Common myeloid progenitor, CD34-positive (primary cell): ENCODE measurements at regions not wholly inside any gene's neighbourhood (a gene's known extent, or its start where the extent isn't known, plus 50 kb on each side); places are given as distances from the start of the nearest gene placed in this dataset.

Experiments
- CTCF ChIA-PET: fragments of 350-600 bp; sonication (Branson Sonifier 250); formaldehyde crosslinking; loops from one replicate; lab custom pipeline; 2021; ENCODE audit warnings: antibody characterized with exemption; lab: Charles Lee
- POLR2A ChIA-PET: fragments of 350-600 bp; sonication (Branson Sonifier 250); formaldehyde crosslinking; loops from one replicate; lab custom pipeline; 2021; ENCODE audit warnings: antibody characterized with exemption; lab: Charles Lee
- DNase-seq, 3 donors: peaks; one replicate each; pipeline versions ENCODE4 v3.0.0 to v3.0.0-alpha.2; 2013
- H3K27ac ChIP-seq, 2 experiments: 1 replicate in 1 of 2; 2 replicates in 1 of 2; pipeline ENCODE4 v1.7.0; 2013; ENCODE audit warnings: inconsistent platforms in 2 of 2, low read length in 2 of 2, mild to moderate bottlenecking in 2 of 2, low read depth in 1 of 2, moderate library complexity in 1 of 2; ENCODE audit not compliant: severe bottlenecking in 2 of 2, insufficient read depth in 1 of 2, poor library complexity in 1 of 2
- H3K27me3 ChIP-seq, 5 experiments: replicated peaks in 2 of 5; 1 replicate in 3 of 5; 2 replicates in 2 of 5; pipeline versions ENCODE4 v1.6.1 to v1.7.0; 2013; ENCODE audit warnings: low read length in 4 of 5, mild to moderate bottlenecking in 2 of 5, moderate library complexity in 2 of 5, inconsistent platforms in 1 of 5; ENCODE audit not compliant: insufficient read depth in 5 of 5, control insufficient read depth in 4 of 5
- H3K36me3 ChIP-seq, 4 experiments: 1 replicate in 2 of 4; 2 replicates in 2 of 4; pipeline versions ENCODE4 v1.6.1 to v1.7.0; 2013; ENCODE audit warnings: low read length in 3 of 4, control low read depth in 1 of 4, mild to moderate bottlenecking in 1 of 4; ENCODE audit not compliant: control insufficient read depth in 4 of 4, insufficient read depth in 4 of 4
- H3K4me1 ChIP-seq, 4 experiments: 1 replicate in 3 of 4; 2 replicates in 1 of 4; pipeline versions ENCODE4 v1.6.1 to v1.7.1; 2013; ENCODE audit warnings: low read length in 3 of 4, mild to moderate bottlenecking in 3 of 4, control low read depth in 1 of 4, inconsistent platforms in 1 of 4, moderate library complexity in 1 of 4; ENCODE audit not compliant: control insufficient read depth in 4 of 4, insufficient read depth in 4 of 4; ENCODE audit errors: control extremely low read depth in 1 of 4
- H3K4me3 ChIP-seq, 7 experiments: 1 replicate in 4 of 7; 2 replicates in 3 of 7; pipeline versions ENCODE4 v1.5.1 to v1.7.0; 2013; ENCODE audit warnings: mild to moderate bottlenecking in 7 of 7, low read length in 6 of 7, moderate library complexity in 6 of 7, inconsistent platforms in 2 of 7, low read depth in 2 of 7, control low read depth in 1 of 7; ENCODE audit not compliant: insufficient read depth in 4 of 7, control insufficient read depth in 1 of 7; ENCODE audit errors: extremely low read depth in 1 of 7
- H3K9me3 ChIP-seq, 5 experiments: 1 replicate in 4 of 5; 2 replicates in 1 of 5; pipeline versions ENCODE4 v1.6.1 to v1.7.1; 2013; ENCODE audit warnings: low read length in 4 of 5, mild to moderate bottlenecking in 2 of 5, inconsistent platforms in 1 of 5, low read depth in 1 of 5, moderate library complexity in 1 of 5; ENCODE audit not compliant: control insufficient read depth in 4 of 5, insufficient read depth in 2 of 5; ENCODE audit errors: control extremely low read depth in 1 of 5
- WGBS: methylation state at CpG from one replicate; pipeline ENCODE4 v1.1.5; 2013; ENCODE audit not compliant: insufficient coverage; 5-methylcytosine and 5-hydroxymethylcytosine counted together

- H3K9me3 ChIP-seq = no peaks in the 10 kb centered on the region
- peaks cover 0 to 9% (median 4%) of the 10 kb centered on the region in 5 experiments for H3K27me3 ChIP-seq
- no peak for DNase-seq
- H3K27ac ChIP-seq = no peak overlapping the region
- no peaks in the 10 kb centered on the region for H3K4me1 ChIP-seq
- ChIA-PET POLR2A (no interaction called here), CTCF (no interaction called here)
- no peak overlapping the region for H3K4me3 ChIP-seq
- no peaks in the 10 kb centered on the region for H3K36me3 ChIP-seq
- no CpG with 5 or more reads among the region's 4 CpGs for WGBS
Observed at GRCh38 chr12:95607642-95608041, 56.4 kb upstream of the USP44 start.

GRCh38 chr12:95605875-95606274 lies 54.6 kb upstream of the USP44 start:
- H3K9me3 ChIP-seq = no peaks in the 10 kb centered on the region
- ChIA-PET POLR2A (no interaction called here), CTCF (no interaction called here)
- no peaks in the 10 kb centered on the region for H3K4me1 ChIP-seq
- H3K4me3 ChIP-seq = no peak overlapping the region
- no peaks in the 10 kb centered on the region for H3K36me3 ChIP-seq
- H3K27me3 ChIP-seq = peaks cover 0 to 9% (median 6%) of the 10 kb centered on the region in 5 experiments
- H3K27ac ChIP-seq = no peak overlapping the region
- 100% methylated on average over 2 of the region's 4 CpGs for WGBS
- DNase-seq = no peak

- Histone ChIP-seq H3K4me3 (no peak overlapping the region), H3K9me3 (no peaks in the 10 kb centered on the region), H3K27ac (no peak overlapping the region), H3K27me3 (peaks cover 0 to 9% (median 6%) of the 10 kb centered on the region in 5 experiments), H3K36me3 (no peaks in the 10 kb centered on the region), H3K4me1 (no peaks in the 10 kb centered on the region)
- DNase-seq = no peak
- ChIA-PET CTCF (no interaction called here), POLR2A (no interaction called here)
- WGBS = no CpG with 5 or more reads among the region's 2 CpGs
Observed at GRCh38 chr12:95605087-95605486, 53.8 kb upstream of the USP44 start.

- no peak for DNase-seq
Observed at GRCh38 chr12:95603351-95604145, 52.3 kb upstream of the USP44 start.

GRCh38 chr12:95601091-95601961 lies 50.0 kb upstream of the USP44 start:
- POLR2A ChIA-PET = no interaction called here
- Histone ChIP-seq H3K4me3 (no peak overlapping the region), H3K36me3 (no peaks in the 10 kb centered on the region)

More at GRCh38 chr12:95603351-95604145, 52.3 kb upstream of the USP44 start:
- H3K4me3 ChIP-seq = no peak overlapping the region
- H3K27me3 ChIP-seq = peaks cover 0 to 9% (median 6%) of the 10 kb centered on the region in 5 experiments
- H3K9me3 ChIP-seq = no peaks in the 10 kb centered on the region
- no peaks in the 10 kb centered on the region for H3K4me1 ChIP-seq
- POLR2A ChIA-PET = no interaction called here
- H3K27ac ChIP-seq = no peak overlapping the region
- CTCF ChIA-PET = interaction anchor here (1.4 kb wide), 1 partner anchor 8 kb away, joined by 3 read pairs; no protein-coding TSS in a partner anchor
- H3K36me3 ChIP-seq = no peaks in the 10 kb centered on the region
- 97% methylated on average over 3 of the region's 5 CpGs for WGBS

More at GRCh38 chr12:95601091-95601961, 50.0 kb upstream of the USP44 start:
- H3K9me3 ChIP-seq = no peaks in the 10 kb centered on the region
- CTCF ChIA-PET = no interaction called here
- H3K27me3 ChIP-seq = peaks cover 0 to 3% (median 2%) of the 10 kb centered on the region in 5 experiments
- H3K27ac ChIP-seq = no peak overlapping the region
- H3K4me1 ChIP-seq = no peaks in the 10 kb centered on the region
- 98% methylated on average over 5 of the region's 6 CpGs for WGBS
- DNase-seq = no peak
